ENCODE measurements at regions not wholly inside any gene's neighbourhood (a gene's known extent, or its start where the extent isn't known, plus 50 kb on each side); places are given as distances from the start of the nearest gene placed in this dataset.

GRCh38 chr15:47377465-47377864 is 339.8 kb upstream of the SEMA6D start:
- TF ChIP-seq REST (IDR thresholded peaks at IDR 0.05; ENCODE audit: insufficient read depth in 1 of 2, low read depth in 2 of 2, low read length in 2 of 2) (no peak), POLR2AphosphoS5 (IDR thresholded peaks at IDR 0.05; ENCODE audit: low read depth, low read length) (no peak), SIN3A (IDR thresholded peaks at IDR 0.05; ENCODE audit: borderline replicate concordance, insufficient read depth, low read length) (no peak)
